Stimulated activated CD4-positive, alpha-beta T cell treated with anti-CD3 and anti-CD28 coated beads, Interleukin-4, amount 100 ng/mL, for 24 hours (primary cell): ENCODE measurements at regions not wholly inside any gene's neighbourhood (a gene's known extent, or its start where the extent isn't known, plus 50 kb on each side); places are given as distances from the start of the nearest gene placed in this dataset.
"Not testable (repeated sequence)": the region's sequence is repeated elsewhere in the genome, so short reads cannot be mapped to it uniquely, and the experiment has no call there.

ENCODE experiments used
- DNase-seq: peaks from one replicate; pipeline ENCODE4 v3.0.0-alpha.2; 2020

- no peak for DNase-seq
These were observed 282.5 kb upstream of the RASGEF1B start for GRCh38 chr4:81754169-81754568.

- no peak for DNase-seq
These were observed 280.0 kb upstream of the RASGEF1B start for GRCh38 chr4:81751531-81752289.

GRCh38 chr4:81747242-81747930 is 275.7 kb upstream of the RASGEF1B start:
- no peak for DNase-seq

GRCh38 chr4:81746773-81747172 is 275.1 kb upstream of the RASGEF1B start:
- DNase-seq = no peak

GRCh38 chr4:81746071-81746470 is 274.4 kb upstream of the RASGEF1B start:
- DNase-seq = no peak

- DNase-seq = no peak
These were observed 273.3 kb upstream of the RASGEF1B start for GRCh38 chr4:81745050-81745449.

- DNase-seq = no peak
These were observed 272.2 kb upstream of the RASGEF1B start for GRCh38 chr4:81743731-81744435.

- no peak for DNase-seq
These were observed 268.8 kb upstream of the RASGEF1B start for GRCh38 chr4:81740487-81740886.

- DNase-seq = no peak
These were observed 267.2 kb upstream of the RASGEF1B start for GRCh38 chr4:81738891-81739290.

- no peak for DNase-seq
These were observed 266.3 kb upstream of the RASGEF1B start for GRCh38 chr4:81737865-81738559.

- DNase-seq = no peak
These were observed 264.6 kb upstream of the RASGEF1B start for GRCh38 chr4:81736324-81736723.

- DNase-seq = no peak
These were observed 261.3 kb upstream of the RASGEF1B start for GRCh38 chr4:81732980-81733379.

GRCh38 chr4:81724925-81725329 is 253.2 kb upstream of the RASGEF1B start:
- DNase-seq = peak; percentile 74

- peak; percentile 15 for DNase-seq
These were observed 252.3 kb upstream of the RASGEF1B start for GRCh38 chr4:81723927-81724587.

- no peak for DNase-seq
These were observed 251.5 kb upstream of the RASGEF1B start for GRCh38 chr4:81723019-81723884.

GRCh38 chr4:81722290-81722851 is 250.7 kb upstream of the RASGEF1B start:
- DNase-seq = no peak

GRCh38 chr4:81715757-81716156 is 244.1 kb upstream of the RASGEF1B start:
- no peak for DNase-seq

- DNase-seq = not testable (repeated sequence)
These were observed 243.7 kb upstream of the RASGEF1B start for GRCh38 chr4:81715357-81715756.

GRCh38 chr4:81714291-81714690 is 242.6 kb upstream of the RASGEF1B start:
- DNase-seq = no peak

- DNase-seq = no peak
These were observed 241.0 kb upstream of the RASGEF1B start for GRCh38 chr4:81712714-81713113.

- DNase-seq = no peak
These were observed 232.8 kb upstream of the RASGEF1B start for GRCh38 chr4:81704461-81704860.
